ENCODE measurements at regions not wholly inside any gene's neighbourhood (a gene's known extent, or its start where the extent isn't known, plus 50 kb on each side); places are given as distances from the start of the nearest gene placed in this dataset.

- DNase-seq (ENCODE audit: low read depth in 1 of 2, low spot score in 1 of 2): no peak
- Histone ChIP-seq H3K9me3 (ENCODE audit: low read depth) (no peaks in the 10 kb centered on the region), H3K4me1 (ENCODE audit: low read depth) (peaks cover 9% of the 10 kb centered on the region), H3K36me3 (peaks cover 8% of the 10 kb centered on the region), H3K4me3 (no peak overlapping the region), H3K27me3 (no peaks in the 10 kb centered on the region), H3K27ac (no peak overlapping the region)
- TF ChIP-seq, protein P1, sequence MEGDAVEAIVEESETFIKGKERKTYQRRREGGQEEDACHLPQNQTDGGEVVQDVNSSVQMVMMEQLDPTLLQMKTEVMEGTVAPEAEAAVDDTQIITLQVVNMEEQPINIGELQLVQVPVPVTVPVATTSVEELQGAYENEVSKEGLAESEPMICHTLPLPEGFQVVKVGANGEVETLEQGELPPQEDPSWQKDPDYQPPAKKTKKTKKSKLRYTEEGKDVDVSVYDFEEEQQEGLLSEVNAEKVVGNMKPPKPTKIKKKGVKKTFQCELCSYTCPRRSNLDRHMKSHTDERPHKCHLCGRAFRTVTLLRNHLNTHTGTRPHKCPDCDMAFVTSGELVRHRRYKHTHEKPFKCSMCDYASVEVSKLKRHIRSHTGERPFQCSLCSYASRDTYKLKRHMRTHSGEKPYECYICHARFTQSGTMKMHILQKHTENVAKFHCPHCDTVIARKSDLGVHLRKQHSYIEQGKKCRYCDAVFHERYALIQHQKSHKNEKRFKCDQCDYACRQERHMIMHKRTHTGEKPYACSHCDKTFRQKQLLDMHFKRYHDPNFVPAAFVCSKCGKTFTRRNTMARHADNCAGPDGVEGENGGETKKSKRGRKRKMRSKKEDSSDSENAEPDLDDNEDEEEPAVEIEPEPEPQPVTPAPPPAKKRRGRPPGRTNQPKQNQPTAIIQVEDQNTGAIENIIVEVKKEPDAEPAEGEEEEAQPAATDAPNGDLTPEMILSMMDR (IDR thresholded peaks at IDR 0.05; ENCODE audit: low read depth, low read length): no peak
Measured at GRCh38 chr13:73698859-73699258, 435.3 kb downstream of the KLF12 start.

DNA sequence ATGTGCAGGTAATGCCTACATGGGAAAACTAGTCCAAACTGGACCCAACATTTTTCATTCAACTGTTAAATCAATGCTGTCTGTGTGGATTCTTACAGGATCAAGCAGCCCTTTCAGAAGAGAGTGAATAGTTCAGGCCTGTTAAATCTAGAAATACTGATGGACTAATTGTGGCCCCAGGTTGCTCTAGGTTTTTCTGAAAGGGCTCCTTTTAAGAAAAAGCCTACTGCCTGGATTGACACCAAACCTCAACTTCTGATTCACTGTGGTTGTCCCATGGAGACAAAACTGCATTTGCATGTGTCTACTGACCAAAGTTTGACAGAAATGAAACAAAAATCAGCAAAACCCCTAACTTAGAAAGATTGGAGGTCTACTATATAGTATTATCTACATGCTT lies 437.0 kb downstream of the KLF12 start:
- Histone ChIP-seq H3K4me1 (ENCODE audit: low read depth) (peaks cover 3% of the 10 kb centered on the region), H3K36me3 (peaks cover 8% of the 10 kb centered on the region), H3K4me3 (no peak overlapping the region), H3K27me3 (no peaks in the 10 kb centered on the region), H3K9me3 (ENCODE audit: low read depth) (no peaks in the 10 kb centered on the region), H3K27ac (no peak overlapping the region)
- no peak for DNase-seq (ENCODE audit: low read depth in 1 of 2, low spot score in 1 of 2)
- TF ChIP-seq, protein P1 (IDR thresholded peaks at IDR 0.05; ENCODE audit: low read depth, low read length): no peak

DNA sequence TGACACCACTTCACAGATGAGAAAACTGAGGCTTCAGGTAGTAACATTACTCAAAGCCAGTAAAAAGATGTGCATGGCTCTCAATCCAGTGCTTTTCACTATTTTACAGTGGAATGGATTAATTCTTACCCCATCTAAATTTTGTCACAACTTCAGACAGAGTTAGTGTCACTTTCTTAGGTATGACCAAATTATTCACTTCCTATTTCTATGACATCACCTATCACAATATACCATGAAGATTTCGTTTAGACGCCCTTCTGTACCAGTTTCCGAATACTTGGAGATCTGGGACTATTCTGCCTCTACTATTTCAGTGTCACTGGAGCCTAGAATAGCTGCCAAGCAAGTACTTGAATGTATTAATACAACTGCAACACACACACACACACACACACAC lies 437.5 kb downstream of the KLF12 start:
- Histone ChIP-seq H3K4me3 (no peak overlapping the region), H3K27ac (no peak overlapping the region), H3K36me3 (peaks cover 8% of the 10 kb centered on the region), H3K27me3 (no peaks in the 10 kb centered on the region), H3K4me1 (ENCODE audit: low read depth) (no peaks in the 10 kb centered on the region), H3K9me3 (ENCODE audit: low read depth) (no peaks in the 10 kb centered on the region)
- no peak for DNase-seq (ENCODE audit: low read depth in 1 of 2, low spot score in 1 of 2)
- TF ChIP-seq, protein P1 (IDR thresholded peaks at IDR 0.05; ENCODE audit: low read depth, low read length): no peak

DNA sequence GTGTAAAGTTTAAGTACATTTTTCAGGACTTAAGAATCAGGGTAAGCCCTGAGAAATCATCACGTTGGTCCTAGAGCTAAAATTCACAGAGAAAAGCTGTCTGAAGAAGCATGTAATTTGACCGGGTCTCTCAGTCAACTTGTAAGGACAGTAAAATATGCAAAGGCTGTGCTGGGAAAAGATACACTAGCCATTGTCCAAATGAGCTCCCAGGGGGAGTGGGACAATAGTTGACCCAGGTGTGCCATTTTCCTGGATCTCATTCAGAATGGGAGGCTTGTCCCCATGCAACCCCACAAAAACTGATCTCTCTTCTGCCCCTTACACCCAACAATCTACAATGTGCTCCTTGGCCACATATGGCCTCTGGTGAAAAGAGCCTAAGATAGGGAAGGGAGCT lies 437.9 kb downstream of the KLF12 start:
- peaks cover 8% of the 10 kb centered on the region for H3K36me3 ChIP-seq
- TF ChIP-seq, protein P1 (IDR thresholded peaks at IDR 0.05; ENCODE audit: low read depth, low read length): no peak
- no peaks in the 10 kb centered on the region for H3K4me1 ChIP-seq (ENCODE audit: low read depth)
- no peak overlapping the region for H3K27ac ChIP-seq
- no peaks in the 10 kb centered on the region for H3K9me3 ChIP-seq (ENCODE audit: low read depth)
- H3K27me3 ChIP-seq: no peaks in the 10 kb centered on the region
- H3K4me3 ChIP-seq: no peak overlapping the region
- no peak for DNase-seq (ENCODE audit: low read depth in 1 of 2, low spot score in 1 of 2)

DNA sequence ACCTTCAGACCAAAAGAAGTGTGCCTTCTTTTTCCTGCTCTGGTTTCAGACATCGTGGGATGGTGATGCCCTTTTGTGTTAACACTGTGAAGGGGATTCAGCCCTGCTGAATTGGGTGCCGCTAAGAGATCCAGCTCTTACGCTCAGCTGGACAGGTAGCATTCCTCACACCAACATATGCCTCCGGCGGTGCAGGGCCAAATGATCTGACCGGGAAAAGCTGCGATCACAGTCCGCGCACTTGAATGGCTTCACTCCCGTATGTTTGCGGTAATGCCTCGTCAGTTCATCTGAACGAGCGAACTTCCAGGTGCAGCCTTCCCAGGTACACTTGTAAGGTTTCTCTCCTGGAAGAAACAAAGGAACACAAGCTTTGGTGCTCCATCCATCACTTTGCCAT lies 438.9 kb downstream of the KLF12 start:
- no peak for DNase-seq (ENCODE audit: low read depth in 1 of 2, low spot score in 1 of 2)
- Histone ChIP-seq H3K27ac (no peak overlapping the region), H3K27me3 (no peaks in the 10 kb centered on the region), H3K36me3 (peaks cover 8% of the 10 kb centered on the region), H3K4me1 (ENCODE audit: low read depth) (no peaks in the 10 kb centered on the region), H3K9me3 (ENCODE audit: low read depth) (no peaks in the 10 kb centered on the region), H3K4me3 (no peak overlapping the region)
- TF ChIP-seq, protein P1 (IDR thresholded peaks at IDR 0.05; ENCODE audit: low read depth, low read length): no peak

GRCh38 chr13:73693215-73693614 lies 441.0 kb downstream of the KLF12 start:
- Histone ChIP-seq H3K4me1 (ENCODE audit: low read depth) (no peaks in the 10 kb centered on the region), H3K4me3 (no peak overlapping the region), H3K9me3 (ENCODE audit: low read depth) (no peaks in the 10 kb centered on the region), H3K36me3 (peaks cover 8% of the 10 kb centered on the region), H3K27ac (no peak overlapping the region), H3K27me3 (no peaks in the 10 kb centered on the region)
- TF ChIP-seq, protein P1 (IDR thresholded peaks at IDR 0.05; ENCODE audit: low read depth, low read length): no peak
- no peak for DNase-seq (ENCODE audit: low read depth in 1 of 2, low spot score in 1 of 2)

Data from cardiac muscle cell (in vitro differentiated cells and primary cell).